GM12872 (cell line): ENCODE measurements at regions not wholly inside any gene's neighbourhood (a gene's known extent, or its start where the extent isn't known, plus 50 kb on each side); places are given as distances from the start of the nearest gene placed in this dataset.

Experiments used
- TF ChIP-seq, protein P1 (sequence below): IDR thresholded peaks from 3 replicates; pipeline ENCODE4 v1.5.1; 2011; ENCODE audit warnings: low read depth, mild to moderate bottlenecking, low read length, moderate library complexity; ENCODE audit not compliant: insufficient read depth

DNA sequence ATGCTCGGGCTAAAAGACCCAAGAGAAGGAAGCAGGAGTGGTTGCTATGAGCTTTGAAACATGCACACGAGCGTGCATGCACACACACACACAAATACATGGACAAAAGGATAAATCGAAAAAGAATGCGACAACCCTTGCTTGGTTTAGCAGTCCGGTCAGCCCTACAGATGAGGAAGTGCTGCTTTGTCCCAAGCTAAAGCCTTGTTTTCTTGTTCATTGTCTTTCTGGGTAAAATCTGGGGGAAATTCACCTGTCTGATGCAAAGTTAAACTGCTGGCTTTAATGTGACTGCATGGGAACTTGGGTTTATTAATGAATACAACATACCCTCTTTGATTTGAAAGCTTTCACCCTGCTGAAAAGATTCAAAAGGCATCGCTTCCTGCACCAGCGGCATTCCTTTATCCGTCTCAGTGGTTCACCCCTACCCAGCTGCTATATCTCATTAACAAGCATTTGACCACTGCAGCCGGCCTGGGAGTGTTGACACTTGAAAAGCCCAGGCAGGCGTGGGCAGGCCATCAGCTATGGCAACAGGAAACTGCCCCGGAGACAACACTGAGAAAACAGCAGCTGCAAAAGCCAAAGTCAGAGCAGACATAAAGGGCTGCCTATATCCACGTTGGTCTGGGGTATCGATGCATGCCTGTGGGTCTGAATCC is 301.7 kb downstream of the NDFIP2 start:
- TF ChIP-seq, protein P1, sequence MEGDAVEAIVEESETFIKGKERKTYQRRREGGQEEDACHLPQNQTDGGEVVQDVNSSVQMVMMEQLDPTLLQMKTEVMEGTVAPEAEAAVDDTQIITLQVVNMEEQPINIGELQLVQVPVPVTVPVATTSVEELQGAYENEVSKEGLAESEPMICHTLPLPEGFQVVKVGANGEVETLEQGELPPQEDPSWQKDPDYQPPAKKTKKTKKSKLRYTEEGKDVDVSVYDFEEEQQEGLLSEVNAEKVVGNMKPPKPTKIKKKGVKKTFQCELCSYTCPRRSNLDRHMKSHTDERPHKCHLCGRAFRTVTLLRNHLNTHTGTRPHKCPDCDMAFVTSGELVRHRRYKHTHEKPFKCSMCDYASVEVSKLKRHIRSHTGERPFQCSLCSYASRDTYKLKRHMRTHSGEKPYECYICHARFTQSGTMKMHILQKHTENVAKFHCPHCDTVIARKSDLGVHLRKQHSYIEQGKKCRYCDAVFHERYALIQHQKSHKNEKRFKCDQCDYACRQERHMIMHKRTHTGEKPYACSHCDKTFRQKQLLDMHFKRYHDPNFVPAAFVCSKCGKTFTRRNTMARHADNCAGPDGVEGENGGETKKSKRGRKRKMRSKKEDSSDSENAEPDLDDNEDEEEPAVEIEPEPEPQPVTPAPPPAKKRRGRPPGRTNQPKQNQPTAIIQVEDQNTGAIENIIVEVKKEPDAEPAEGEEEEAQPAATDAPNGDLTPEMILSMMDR: no peak

DNA sequence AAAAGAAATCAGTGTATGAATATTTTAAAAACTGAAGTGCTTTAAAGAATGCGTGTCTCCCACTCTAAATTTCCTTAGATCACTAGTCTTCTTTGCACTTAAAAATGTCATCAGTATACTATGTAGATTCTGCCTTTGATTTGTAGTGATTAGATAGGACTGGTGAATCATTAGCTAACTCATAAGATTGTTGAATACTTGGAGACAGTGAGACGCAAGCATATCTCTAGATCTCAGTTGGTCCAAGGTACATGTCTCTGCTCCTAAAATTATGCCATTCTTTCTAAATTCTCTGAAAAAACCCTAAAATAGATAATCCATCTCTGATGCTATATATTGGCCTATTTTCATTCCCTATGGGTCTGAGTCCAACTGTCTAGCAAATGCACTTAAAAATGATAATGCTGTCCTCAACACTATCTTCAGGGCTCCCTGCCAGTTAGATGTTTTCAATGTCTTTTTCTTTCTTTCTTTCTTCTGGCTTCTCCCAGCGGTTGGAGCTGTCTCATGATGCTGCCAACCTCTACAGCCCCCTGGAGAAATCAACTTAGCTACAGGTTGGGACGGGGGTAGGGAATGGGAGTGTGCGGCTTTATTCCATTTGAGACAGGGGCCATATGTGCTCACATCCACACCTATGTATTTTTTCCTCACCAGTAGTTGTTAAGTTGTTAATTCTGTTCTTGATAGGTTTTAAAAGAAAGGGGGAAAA is 301.0 kb downstream of the NDFIP2 start:
- TF ChIP-seq, protein P1: no peak

DNA sequence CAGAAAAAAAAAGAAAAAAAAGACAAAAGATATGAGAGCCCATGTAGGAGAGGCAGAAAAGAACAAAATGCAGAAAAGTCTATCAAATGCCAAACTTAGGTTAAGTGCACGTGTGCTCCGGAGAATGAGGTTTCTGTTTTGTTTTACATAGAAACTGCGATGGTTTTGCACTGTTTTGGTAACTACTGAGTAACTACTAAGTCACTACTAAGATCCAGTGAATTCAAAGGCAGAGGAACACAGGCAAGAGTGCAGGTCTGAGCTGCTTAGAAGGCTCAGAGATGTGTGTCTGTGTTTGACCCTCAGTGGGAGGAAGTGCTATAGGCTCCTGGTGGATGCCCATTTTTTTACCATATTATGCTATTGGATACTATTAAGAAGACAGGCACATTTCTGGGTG is 299.3 kb downstream of the NDFIP2 start:
- TF ChIP-seq, protein P1: no peak

DNA sequence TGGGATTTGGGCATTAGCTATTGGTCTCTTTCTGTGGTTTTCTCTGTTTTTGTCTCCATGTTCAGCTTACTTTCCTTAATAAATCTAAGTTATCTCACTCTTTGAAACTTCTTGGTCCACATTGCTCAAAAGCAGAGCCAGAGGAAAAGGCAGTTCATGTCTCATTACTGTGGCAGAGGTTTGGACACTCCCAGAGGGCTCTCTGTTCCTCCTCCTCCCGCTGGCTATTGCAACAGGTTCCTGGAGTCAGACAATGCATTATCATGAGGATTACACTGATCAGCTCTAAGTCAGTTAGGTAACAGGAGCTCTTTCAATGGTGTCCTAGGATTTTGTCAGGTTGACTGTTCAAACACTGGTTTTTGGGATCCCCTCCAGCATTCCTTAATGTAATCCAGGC is 298.8 kb downstream of the NDFIP2 start:
- TF ChIP-seq, protein P1: no peak

DNA sequence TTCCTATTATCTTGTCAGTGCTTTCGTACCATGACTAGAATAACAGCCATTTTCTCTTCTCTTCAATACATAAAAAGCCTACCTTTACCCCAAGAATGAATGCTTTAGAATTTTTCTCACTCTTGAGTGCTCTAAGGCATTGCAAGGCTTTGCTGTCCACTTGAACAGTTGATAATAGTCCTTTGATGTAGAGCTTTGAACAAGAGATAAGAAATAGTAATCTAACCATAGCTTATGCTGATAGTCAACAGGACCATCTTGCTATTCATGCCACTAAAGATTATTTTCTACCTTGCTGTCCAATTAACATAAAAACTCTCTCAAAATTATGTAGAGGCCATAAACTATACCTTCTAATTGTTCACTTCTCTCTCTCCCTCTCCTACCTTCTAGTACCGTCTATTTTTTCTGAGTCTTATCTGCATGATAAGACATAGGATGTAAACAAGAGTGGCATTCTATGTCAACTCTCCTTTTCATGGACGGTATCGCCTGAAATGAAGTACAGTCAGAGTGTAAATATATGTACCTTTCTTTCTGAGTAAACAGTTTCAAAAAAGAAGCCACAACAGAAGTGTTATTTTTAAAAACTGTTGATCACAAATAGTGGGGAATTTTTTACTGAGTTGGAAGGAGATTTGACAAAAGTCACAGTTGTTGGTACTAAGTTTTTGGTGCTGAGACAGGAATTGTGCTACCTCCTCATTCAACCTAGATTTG is 297.9 kb downstream of the NDFIP2 start:
- TF ChIP-seq, protein P1: no peak

DNA sequence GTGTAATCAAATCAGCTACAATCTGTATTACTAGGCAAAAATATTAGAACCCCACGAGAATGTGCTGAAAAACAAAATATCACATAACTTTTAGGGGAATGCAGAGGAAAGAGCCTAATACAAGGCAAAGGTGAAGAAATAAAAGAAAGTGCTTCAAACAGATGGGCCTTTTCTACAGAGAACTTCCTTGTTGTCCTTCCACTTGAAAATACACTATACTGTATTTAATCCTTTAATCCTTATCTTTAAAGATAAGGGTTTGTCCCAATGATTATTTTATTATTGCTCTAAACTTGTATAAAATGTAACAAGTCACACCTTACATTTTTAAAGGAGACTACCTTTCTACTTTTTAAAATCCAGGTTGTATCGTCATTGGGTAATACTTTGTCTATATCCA is 296.5 kb downstream of the NDFIP2 start:
- TF ChIP-seq, protein P1: no peak

DNA sequence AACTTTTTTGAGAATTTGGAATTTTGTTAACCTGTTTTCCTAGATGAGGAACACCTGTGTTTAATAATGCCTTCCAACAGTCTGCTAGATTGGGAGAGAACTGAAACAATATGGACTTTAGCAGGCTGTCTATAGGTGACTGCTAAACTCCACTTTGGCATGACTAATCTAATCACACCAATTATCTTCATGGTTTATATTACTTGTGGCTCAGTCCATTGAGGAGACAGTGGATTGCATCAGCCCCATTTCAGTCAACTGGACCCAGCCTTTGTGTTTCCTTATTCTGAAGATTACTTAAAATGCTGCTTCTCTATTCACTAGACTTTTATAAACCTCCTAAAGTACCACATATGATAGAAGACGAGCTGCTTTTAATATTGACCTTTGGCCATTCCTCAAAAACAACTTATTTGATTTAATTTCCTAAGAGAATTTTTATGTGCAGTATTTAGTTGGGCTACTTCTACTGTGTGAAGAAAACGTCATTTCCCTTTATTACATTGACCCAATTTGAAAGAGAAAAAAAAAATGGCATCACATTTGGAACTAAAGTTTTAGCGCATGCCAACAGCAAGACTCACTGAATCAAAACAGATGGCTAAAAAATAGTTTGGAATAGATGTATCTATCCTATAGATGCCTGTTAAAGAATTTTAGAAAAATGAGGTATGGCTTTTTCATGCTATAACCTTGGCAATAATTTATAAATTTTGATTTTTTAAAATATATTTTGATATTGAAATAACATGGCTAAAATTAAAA is 295.8 kb downstream of the NDFIP2 start:
- TF ChIP-seq, protein P1: no peak
